Astrocyte (in vitro differentiated cells and primary cell): ENCODE measurements at regions not wholly inside any gene's neighbourhood (a gene's known extent, or its start where the extent isn't known, plus 50 kb on each side); places are given as distances from the start of the nearest gene placed in this dataset.

Experiments used
- DNase-seq: peaks from one replicate; pipeline ENCODE4 v3.0.0-alpha.2; 2010; ENCODE audit warnings: low read depth
- FAIRE-seq: peaks from 2 replicates; lab custom pipeline; 2011; peaks lifted over from hg19 to GRCh38; lab: Jason Lieb, UNC
- H2AFZ ChIP-seq: 2 replicates; pipeline ENCODE4 v1.6.0; 2012; ENCODE audit warnings: low read depth, low read length, inconsistent platforms
- H3K27ac ChIP-seq: 2 replicates; pipeline ENCODE4 v1.5.1; 2011; ENCODE audit warnings: low read depth, low read length, inconsistent platforms
- H3K27me3 ChIP-seq: 2 replicates; pipeline ENCODE4 v1.6.0; 2011; ENCODE audit warnings: low read length, inconsistent platforms; ENCODE audit not compliant: insufficient read depth
- H3K36me3 ChIP-seq: 2 replicates; pipeline ENCODE4 v1.5.1; 2011; ENCODE audit warnings: low read length, inconsistent platforms; ENCODE audit not compliant: insufficient read depth
- H3K4me1 ChIP-seq: 2 replicates; pipeline ENCODE4 v1.5.1; 2011; ENCODE audit warnings: low read length, inconsistent platforms; ENCODE audit not compliant: insufficient read depth
- H3K4me2 ChIP-seq: 2 replicates; pipeline ENCODE4 v1.6.0; 2012; ENCODE audit warnings: low read length, inconsistent platforms
- H3K4me3 ChIP-seq: 2 replicates; pipeline ENCODE4 v1.5.1; 2011; ENCODE audit warnings: low read depth, mild to moderate bottlenecking, low read length, inconsistent platforms; ENCODE audit not compliant: insufficient read depth
- H3K79me2 ChIP-seq: 2 replicates; pipeline ENCODE4 v1.6.0; 2012; ENCODE audit warnings: mild to moderate bottlenecking, low read length, inconsistent platforms; ENCODE audit not compliant: insufficient read depth
- H3K9ac ChIP-seq: 2 replicates; pipeline ENCODE4 v1.6.0; 2012; ENCODE audit warnings: mild to moderate bottlenecking, low read length, inconsistent platforms
- H3K9me3 ChIP-seq: 2 replicates; pipeline ENCODE4 v1.5.1; 2012; ENCODE audit warnings: low read depth, mild to moderate bottlenecking, low read length, inconsistent platforms; ENCODE audit not compliant: insufficient read depth
- H4K20me1 ChIP-seq: 2 replicates; pipeline ENCODE4 v1.6.0; 2012; ENCODE audit warnings: low read length, inconsistent platforms; ENCODE audit not compliant: insufficient read depth
- H3K27ac Mint-ChIP-seq: one replicate; pipeline ENCODE4 v1.8.0; 2021; ENCODE audit warnings: mild to moderate bottlenecking, mixed read lengths; ENCODE audit not compliant: unreplicated experiment
- H3K27me3 Mint-ChIP-seq: one replicate; pipeline ENCODE4 v1.8.0; 2021; ENCODE audit warnings: low read depth, mixed read lengths; ENCODE audit not compliant: unreplicated experiment
- H3K36me3 Mint-ChIP-seq: one replicate; pipeline ENCODE4 v1.8.0; 2021; ENCODE audit warnings: low read depth, mixed read lengths; ENCODE audit not compliant: unreplicated experiment
- H3K4me1 Mint-ChIP-seq: one replicate; pipeline ENCODE4 v1.8.0; 2021; ENCODE audit warnings: low read depth, mixed read lengths; ENCODE audit not compliant: unreplicated experiment
- H3K4me3 Mint-ChIP-seq: one replicate; pipeline ENCODE4 v1.8.0; 2021; ENCODE audit warnings: mild to moderate bottlenecking, moderate library complexity, mixed read lengths; ENCODE audit not compliant: unreplicated experiment
- H3K9me3 Mint-ChIP-seq: one replicate; pipeline ENCODE4 v1.8.0; 2021; ENCODE audit warnings: mild to moderate bottlenecking, mixed read lengths; ENCODE audit not compliant: unreplicated experiment
- CTCF ChIP-seq: IDR thresholded peaks from 2 replicates; pipeline ENCODE4 v1.5.1; 2011; ENCODE audit warnings: low read depth, mild to moderate bottlenecking, inconsistent platforms, low read length, moderate library complexity; ENCODE audit not compliant: insufficient read depth
- EZH2 ChIP-seq: IDR thresholded peaks from 2 replicates; pipeline ENCODE4 v1.6.1; 2012; ENCODE audit warnings: mild to moderate bottlenecking, low read length, inconsistent platforms; ENCODE audit not compliant: insufficient read depth

- Mint-ChIP-seq H3K4me1 (peaks cover 22% of the 10 kb centered on the region), H3K4me3 (no peak overlapping the region), H3K27ac (no peak overlapping the region), H3K9me3 (no peaks in the 10 kb centered on the region), H3K36me3 (no peaks in the 10 kb centered on the region), H3K27me3 (no peaks in the 10 kb centered on the region)
- no peak overlapping the region for H3K4me3 ChIP-seq
- H3K4me2 ChIP-seq, result peak overlapping the region; percentile 20
- no peaks in the 10 kb centered on the region for H3K79me2 ChIP-seq
- H3K36me3 ChIP-seq, result no peaks in the 10 kb centered on the region
- no peak for TF ChIP-seq EZH2
- no peak for TF ChIP-seq CTCF
- H3K9ac ChIP-seq, result peak overlapping the region; percentile 26
- H3K4me1 ChIP-seq, result peaks cover 31% of the 10 kb centered on the region
- H4K20me1 ChIP-seq, result no peaks in the 10 kb centered on the region
- H2AFZ ChIP-seq, result peak overlapping the region; percentile 8
- H3K27me3 ChIP-seq, result no peaks in the 10 kb centered on the region
- DNase-seq (peak; percentile 78), FAIRE-seq (no peak)
- peak overlapping the region; percentile 79 for H3K27ac ChIP-seq
- H3K9me3 ChIP-seq, result no peaks in the 10 kb centered on the region
These were observed 225.9 kb upstream of the GAP43 start for GRCh38 chr3:115397433-115397832.

- Histone ChIP-seq H3K9me3 (no peaks in the 10 kb centered on the region), H3K36me3 (no peaks in the 10 kb centered on the region), H3K9ac (no peak overlapping the region), H3K79me2 (no peaks in the 10 kb centered on the region), H4K20me1 (no peaks in the 10 kb centered on the region), H3K27ac (peak overlapping the region; percentile 79), H2AFZ (no peak overlapping the region), H3K4me1 (peaks cover 42% of the 10 kb centered on the region), H3K27me3 (no peaks in the 10 kb centered on the region), H3K4me3 (no peak overlapping the region), H3K4me2 (no peak overlapping the region)
- FAIRE-seq, result no peak
- TF ChIP-seq CTCF (no peak), EZH2 (no peak)
- H3K27ac Mint-ChIP-seq, result no peak overlapping the region
- no peaks in the 10 kb centered on the region for H3K9me3 Mint-ChIP-seq
- DNase-seq, result no peak
- H3K4me3 Mint-ChIP-seq, result no peak overlapping the region
- no peaks in the 10 kb centered on the region for H3K36me3 Mint-ChIP-seq
- no peaks in the 10 kb centered on the region for H3K27me3 Mint-ChIP-seq
- peaks cover 31% of the 10 kb centered on the region for H3K4me1 Mint-ChIP-seq
These were observed 224.8 kb upstream of the GAP43 start for GRCh38 chr3:115398506-115398905.

GRCh38 chr3:115399750-115400149, 223.6 kb upstream of the GAP43 start:
- Histone ChIP-seq H3K9me3 (no peaks in the 10 kb centered on the region), H3K4me1 (peaks cover 43% of the 10 kb centered on the region), H3K27me3 (no peaks in the 10 kb centered on the region), H3K27ac (peak overlapping the region; percentile 100), H2AFZ (no peak overlapping the region), H4K20me1 (no peaks in the 10 kb centered on the region), H3K79me2 (no peaks in the 10 kb centered on the region), H3K4me3 (no peak overlapping the region), H3K4me2 (no peak overlapping the region), H3K36me3 (no peaks in the 10 kb centered on the region), H3K9ac (no peak overlapping the region)
- H3K27ac Mint-ChIP-seq, result peak overlapping the region; percentile 98
- FAIRE-seq, result no peak
- peaks cover 34% of the 10 kb centered on the region for H3K4me1 Mint-ChIP-seq
- no peaks in the 10 kb centered on the region for H3K27me3 Mint-ChIP-seq
- no peaks in the 10 kb centered on the region for H3K9me3 Mint-ChIP-seq
- TF ChIP-seq CTCF (no peak), EZH2 (no peak)
- H3K4me3 Mint-ChIP-seq, result no peak overlapping the region
- DNase-seq, result no peak
- H3K36me3 Mint-ChIP-seq, result no peaks in the 10 kb centered on the region
